Activated naive CD8-positive, alpha-beta T cell treated with anti-CD3 and anti-CD28 coated beads, Interleukin-2, amount 50 U/mL, for 24 hours (primary cell): ENCODE measurements at regions not wholly inside any gene's neighbourhood (a gene's known extent, or its start where the extent isn't known, plus 50 kb on each side); places are given as distances from the start of the nearest gene placed in this dataset.
"Not testable (repeated sequence)": the region's sequence is repeated elsewhere in the genome, so short reads cannot be mapped to it uniquely, and the experiment has no call there.

ENCODE experiments used
- ATAC-seq: fragments of 150-1000 bp; cut with Tn5 transposase; one replicate; pipeline ENCODE4 v1.10.0; 2021
- DNase-seq: peaks from one replicate; pipeline ENCODE4 v3.0.0; 2021
- H3K27ac Mint-ChIP-seq: one replicate; pipeline ENCODE4 v1.8.0; 2021; ENCODE audit warnings: mild to moderate bottlenecking, mixed read lengths
- H3K27me3 Mint-ChIP-seq: one replicate; pipeline ENCODE4 v1.8.0; 2021; ENCODE audit warnings: mixed read lengths
- H3K36me3 Mint-ChIP-seq: one replicate; pipeline ENCODE4 v1.8.0; 2021; ENCODE audit warnings: low read depth, mixed read lengths
- H3K4me1 Mint-ChIP-seq: one replicate; pipeline ENCODE4 v1.8.0; 2021; ENCODE audit warnings: mixed read lengths
- H3K4me3 Mint-ChIP-seq: one replicate; pipeline ENCODE4 v1.8.0; 2021; ENCODE audit warnings: mild to moderate bottlenecking, moderate library complexity, mixed read lengths
- H3K9me3 Mint-ChIP-seq: one replicate; pipeline ENCODE4 v1.8.0; 2021; ENCODE audit warnings: mixed read lengths

DNA sequence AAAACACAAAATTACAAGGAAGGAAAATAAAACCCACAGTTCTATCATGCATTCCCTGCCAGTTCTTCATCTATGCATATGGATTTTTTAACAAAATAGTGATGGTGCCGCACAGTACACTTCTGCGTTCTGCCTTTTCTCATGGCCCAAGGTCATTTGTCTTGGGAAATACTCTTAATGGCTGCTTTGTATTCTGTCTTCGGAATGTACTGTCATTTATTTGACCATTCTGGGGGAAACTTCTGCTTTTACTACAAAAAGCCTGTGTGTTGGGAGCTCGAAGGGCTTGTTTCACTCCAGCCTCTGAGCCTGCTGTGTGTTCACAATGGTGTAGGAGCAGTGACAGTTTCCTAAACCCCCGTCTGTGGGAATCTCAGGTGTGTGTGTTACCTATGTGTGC lies 82.8 kb upstream of the SEC14L1 start:
- H3K36me3 Mint-ChIP-seq: no peaks in the 10 kb centered on the region
- no peak overlapping the region for H3K4me3 Mint-ChIP-seq
- H3K9me3 Mint-ChIP-seq: no peaks in the 10 kb centered on the region
- no peak overlapping the region for H3K27ac Mint-ChIP-seq
- H3K4me1 Mint-ChIP-seq: no peaks in the 10 kb centered on the region
- H3K27me3 Mint-ChIP-seq: peaks cover 7% of the 10 kb centered on the region
- ATAC-seq (no peak), DNase-seq (no peak)

DNA sequence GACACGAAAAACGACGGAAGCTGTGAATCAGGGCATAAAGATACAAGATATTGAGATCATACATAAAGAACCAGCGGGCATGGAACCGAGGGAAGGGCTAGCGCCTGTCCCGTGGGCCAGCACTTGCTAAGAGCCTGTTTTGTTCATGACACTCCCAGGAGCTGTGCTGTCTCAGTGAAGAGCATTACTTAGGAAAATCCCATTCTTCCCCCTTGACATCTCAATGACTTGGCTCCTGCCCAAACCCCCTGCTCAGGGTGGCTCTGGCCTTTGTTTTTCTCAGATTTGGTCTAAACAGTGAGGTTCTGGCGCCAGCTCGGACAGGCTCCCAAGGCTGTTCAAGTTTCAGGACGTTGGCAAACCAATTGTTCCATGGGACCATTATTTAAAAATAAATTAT lies 79.1 kb upstream of the SEC14L1 start:
- Mint-ChIP-seq H3K4me1 (no peaks in the 10 kb centered on the region), H3K9me3 (no peaks in the 10 kb centered on the region), H3K4me3 (no peak overlapping the region), H3K36me3 (no peaks in the 10 kb centered on the region), H3K27me3 (peaks cover 2% of the 10 kb centered on the region), H3K27ac (no peak overlapping the region)
- ATAC-seq: no peak
- no peak for DNase-seq

DNA sequence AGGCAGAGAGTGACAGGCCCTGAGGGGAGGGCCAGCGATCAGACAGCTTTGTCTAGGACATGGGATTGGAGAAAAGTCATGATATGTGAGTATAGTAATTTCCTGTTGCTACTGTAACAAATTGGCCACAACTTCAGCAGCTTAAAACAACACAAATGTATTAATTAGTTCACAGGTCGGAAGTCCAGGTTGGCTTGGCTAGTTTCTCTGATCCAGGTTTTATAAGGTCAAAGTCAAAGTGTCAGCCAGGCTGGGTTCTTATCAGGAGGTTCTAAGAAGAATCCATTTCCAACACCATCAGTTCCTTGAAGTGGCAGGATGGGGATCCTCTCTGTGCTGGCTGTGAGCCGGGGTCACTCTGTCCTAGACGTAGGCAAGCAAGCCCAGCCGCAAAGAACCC lies 76.2 kb upstream of the SEC14L1 start:
- Mint-ChIP-seq H3K4me1 (no peaks in the 10 kb centered on the region), H3K9me3 (no peaks in the 10 kb centered on the region), H3K36me3 (no peaks in the 10 kb centered on the region), H3K27me3 (peaks cover 14% of the 10 kb centered on the region), H3K4me3 (no peak overlapping the region), H3K27ac (no peak overlapping the region)
- ATAC-seq: no peak
- no peak for DNase-seq

- ATAC-seq: no peak
- no peak for DNase-seq
Measured at GRCh38 chr17:77066165-77066564, 74.6 kb upstream of the SEC14L1 start.

GRCh38 chr17:77066726-77067409 lies 73.9 kb upstream of the SEC14L1 start:
- not testable (repeated sequence) for H3K27ac Mint-ChIP-seq, H3K36me3 Mint-ChIP-seq, H3K4me1 Mint-ChIP-seq, H3K9me3 Mint-ChIP-seq, H3K4me3 Mint-ChIP-seq
- H3K27me3 Mint-ChIP-seq: peaks cover 18% of the 10 kb centered on the region
- peak; percentile 65 for ATAC-seq
- DNase-seq: peak; percentile 49

More at GRCh38 chr17:77066165-77066564, 74.6 kb upstream of the SEC14L1 start:
- Mint-ChIP-seq H3K4me1 (no peaks in the 10 kb centered on the region), H3K27me3 (peaks cover 18% of the 10 kb centered on the region), H3K27ac (no peak overlapping the region), H3K9me3 (no peaks in the 10 kb centered on the region), H3K4me3 (no peak overlapping the region), H3K36me3 (no peaks in the 10 kb centered on the region)

- Mint-ChIP-seq H3K36me3 (no peaks in the 10 kb centered on the region), H3K9me3 (no peaks in the 10 kb centered on the region), H3K4me3 (no peak overlapping the region), H3K27ac (no peak overlapping the region), H3K4me1 (no peaks in the 10 kb centered on the region), H3K27me3 (peaks cover 30% of the 10 kb centered on the region)
- DNase-seq (no peak), ATAC-seq (no peak)
Measured at GRCh38 chr17:77068915-77069314, 71.9 kb upstream of the SEC14L1 start.

DNA sequence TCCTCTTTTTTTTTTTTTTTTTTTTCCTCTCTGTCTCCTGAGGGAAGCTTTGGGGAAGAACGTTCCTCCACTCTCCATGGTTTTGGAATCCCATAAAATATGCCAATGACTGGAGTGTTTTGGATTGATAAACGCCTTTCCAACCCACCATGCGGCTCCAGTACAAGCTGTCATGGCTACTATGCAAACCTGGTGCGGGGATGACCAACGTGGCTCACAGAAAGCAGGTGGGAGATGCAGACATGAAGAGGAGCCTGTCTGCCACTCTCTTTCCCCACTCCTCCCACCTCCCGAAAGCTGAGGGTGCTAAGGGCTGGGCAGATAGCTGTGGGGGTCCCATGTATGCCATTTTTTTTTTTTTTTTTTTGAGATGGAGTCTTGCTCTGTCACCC lies 69.9 kb upstream of the SEC14L1 start:
- ATAC-seq (no peak), DNase-seq (no peak)
- H3K4me3 Mint-ChIP-seq: no peak overlapping the region
- H3K9me3 Mint-ChIP-seq: no peaks in the 10 kb centered on the region
- H3K27me3 Mint-ChIP-seq: peaks cover 38% of the 10 kb centered on the region
- H3K27ac Mint-ChIP-seq: no peak overlapping the region
- H3K36me3 Mint-ChIP-seq: no peaks in the 10 kb centered on the region
- no peaks in the 10 kb centered on the region for H3K4me1 Mint-ChIP-seq

DNA sequence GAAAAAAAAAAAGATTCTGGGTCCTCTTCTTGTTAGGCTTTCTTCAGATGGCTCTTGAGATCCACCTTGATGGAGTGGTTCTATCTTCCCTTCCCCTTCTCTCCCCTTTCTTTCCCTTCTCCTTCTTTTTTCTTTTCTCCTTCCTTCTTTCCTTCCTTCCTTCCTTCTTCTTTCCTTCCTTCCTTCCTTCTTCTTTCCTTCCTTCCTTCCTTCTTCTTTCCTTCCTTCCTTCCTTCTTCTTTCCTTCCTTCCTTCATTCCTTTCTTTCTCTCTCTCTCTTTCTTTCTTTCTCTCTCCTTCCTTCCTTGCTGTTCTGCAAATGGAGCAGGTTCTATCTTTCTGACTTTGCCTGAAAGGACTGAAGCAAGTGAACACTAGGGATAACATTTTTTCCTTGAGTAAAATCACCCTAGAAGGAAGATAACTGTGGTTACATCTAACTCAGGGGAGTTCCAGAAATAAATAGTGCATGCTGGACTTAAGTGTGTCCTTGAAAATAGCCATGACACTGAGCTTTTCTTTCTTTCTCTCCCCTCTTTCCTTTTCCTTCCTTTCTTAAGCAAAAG lies 68.8 kb upstream of the SEC14L1 start:
- DNase-seq (no peak), ATAC-seq (no peak)
- Mint-ChIP-seq H3K4me1 (no peaks in the 10 kb centered on the region), H3K27me3 (peaks cover 33% of the 10 kb centered on the region), H3K27ac (no peak overlapping the region), H3K36me3 (no peaks in the 10 kb centered on the region), H3K4me3 (no peak overlapping the region), H3K9me3 (no peaks in the 10 kb centered on the region)

- no peaks in the 10 kb centered on the region for H3K36me3 Mint-ChIP-seq
- H3K9me3 Mint-ChIP-seq: no peaks in the 10 kb centered on the region
- no peaks in the 10 kb centered on the region for H3K4me1 Mint-ChIP-seq
- no peak for ATAC-seq
- no peak overlapping the region for H3K4me3 Mint-ChIP-seq
- no peak overlapping the region for H3K27ac Mint-ChIP-seq
- peaks cover 27% of the 10 kb centered on the region for H3K27me3 Mint-ChIP-seq
- DNase-seq: no peak
Measured at GRCh38 chr17:77072670-77073069, 68.1 kb upstream of the SEC14L1 start.

- no peak overlapping the region for H3K27ac Mint-ChIP-seq
- H3K36me3 Mint-ChIP-seq: no peaks in the 10 kb centered on the region
- H3K27me3 Mint-ChIP-seq: peaks cover 29% of the 10 kb centered on the region
- H3K9me3 Mint-ChIP-seq: no peaks in the 10 kb centered on the region
- DNase-seq: no peak
- no peak overlapping the region for H3K4me3 Mint-ChIP-seq
- ATAC-seq: no peak
- H3K4me1 Mint-ChIP-seq: no peaks in the 10 kb centered on the region
Measured at GRCh38 chr17:77074681-77075080, 66.1 kb upstream of the SEC14L1 start.

DNA sequence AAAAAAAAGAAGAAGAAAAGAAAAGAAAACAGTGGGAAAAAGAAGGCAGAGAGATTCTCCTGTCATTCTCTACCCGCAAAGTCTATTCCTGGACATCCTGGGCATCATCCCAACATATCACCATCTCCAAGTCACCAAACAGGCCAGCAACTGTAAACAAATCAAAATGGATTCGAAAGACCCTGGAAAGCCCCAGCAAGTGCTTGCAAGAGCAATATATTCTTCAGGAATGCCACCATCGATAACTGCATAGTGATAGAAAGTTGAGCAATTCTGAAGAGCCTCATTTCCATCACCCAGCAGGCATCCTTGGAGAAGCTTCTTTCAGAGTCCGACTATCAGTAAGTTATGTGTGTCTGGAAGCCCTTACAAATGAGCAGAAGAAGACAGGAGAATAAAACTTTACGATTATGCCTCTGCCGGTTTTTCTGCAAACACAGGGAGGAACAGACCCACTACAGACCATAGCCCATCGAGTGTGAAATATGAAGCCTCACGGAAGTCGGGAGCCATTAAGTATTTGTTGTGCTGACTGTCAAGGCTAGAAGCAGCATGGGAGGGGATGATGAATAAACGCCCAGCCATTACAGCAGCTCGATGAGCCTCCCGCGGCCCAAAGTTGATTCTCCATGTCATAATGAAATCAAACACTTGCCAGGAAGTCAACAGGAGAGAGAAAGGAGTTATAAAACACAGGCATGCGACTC lies 64.5 kb upstream of the SEC14L1 start:
- H3K36me3 Mint-ChIP-seq: no peaks in the 10 kb centered on the region
- no peak for DNase-seq

DNA sequence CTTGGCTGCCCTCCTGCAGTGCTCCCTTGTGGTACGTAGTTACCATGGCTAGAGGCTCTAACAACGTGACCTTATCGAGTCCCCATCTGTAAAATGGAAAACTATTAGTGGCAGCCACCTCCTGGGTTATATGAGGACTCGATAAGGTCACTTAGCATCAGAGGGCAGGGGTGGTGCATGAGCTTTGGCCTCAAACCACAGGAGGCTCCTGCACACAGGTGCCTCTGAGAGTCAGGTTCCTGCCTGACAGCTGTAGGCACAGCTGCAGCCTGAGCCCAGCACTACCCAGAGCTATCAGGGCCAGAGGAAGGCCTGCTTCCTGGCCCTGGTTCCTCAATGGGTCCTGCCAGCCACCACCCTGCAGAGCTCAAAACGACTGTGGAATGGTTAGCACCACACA lies 57.2 kb upstream of the SEC14L1 start:
- Mint-ChIP-seq H3K4me3 (no peak overlapping the region), H3K9me3 (no peaks in the 10 kb centered on the region), H3K4me1 (peaks cover 13% of the 10 kb centered on the region), H3K27me3 (peaks cover 4% of the 10 kb centered on the region), H3K36me3 (peaks cover under 1% of the 10 kb centered on the region), H3K27ac (no peak overlapping the region)
- no peak for ATAC-seq
- no peak for DNase-seq

More for the DNA sequence above, 64.5 kb upstream of the SEC14L1 start:
- Mint-ChIP-seq H3K9me3 (no peaks in the 10 kb centered on the region), H3K4me1 (no peaks in the 10 kb centered on the region), H3K27me3 (peaks cover 26% of the 10 kb centered on the region), H3K27ac (no peak overlapping the region), H3K4me3 (no peak overlapping the region)
- no peak for ATAC-seq

DNA sequence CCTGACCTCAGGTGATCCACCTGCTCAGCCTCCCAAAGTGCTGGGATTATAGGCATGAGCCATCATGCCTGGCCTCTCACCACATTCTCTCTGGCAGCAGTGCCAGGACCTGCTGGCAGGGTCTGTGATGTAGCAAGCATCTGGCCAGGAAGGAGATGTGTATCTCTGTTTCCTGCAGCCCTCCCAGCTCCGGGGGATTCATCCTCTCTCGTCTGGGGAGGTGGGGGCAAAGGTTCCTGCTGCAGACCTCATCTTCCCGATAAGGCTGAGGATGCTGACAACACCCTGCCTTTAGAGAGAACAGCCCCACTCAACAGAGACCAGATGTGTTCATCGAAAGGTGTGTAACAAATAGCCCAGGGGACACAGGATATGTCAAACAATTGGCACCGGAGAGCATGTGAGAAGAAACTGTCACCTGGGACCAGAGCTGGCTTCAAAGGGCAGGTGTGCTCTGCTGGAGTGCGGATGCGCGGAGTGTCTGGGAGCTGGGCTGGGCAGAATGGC lies 54.8 kb upstream of the SEC14L1 start:
- H3K4me3 Mint-ChIP-seq: no peak overlapping the region
- no peak for ATAC-seq

GRCh38 chr17:77086433-77087010 lies 54.2 kb upstream of the SEC14L1 start:
- Mint-ChIP-seq H3K4me1 (peaks cover 37% of the 10 kb centered on the region), H3K4me3 (no peak overlapping the region), H3K27me3 (peaks cover 3% of the 10 kb centered on the region), H3K9me3 (no peaks in the 10 kb centered on the region), H3K27ac (no peak overlapping the region), H3K36me3 (peaks cover 27% of the 10 kb centered on the region)
- DNase-seq: peak; percentile 92
- peak; percentile 25 for ATAC-seq

More for the DNA sequence above, 54.8 kb upstream of the SEC14L1 start:
- no peak overlapping the region for H3K27ac Mint-ChIP-seq
- peaks cover 32% of the 10 kb centered on the region for H3K4me1 Mint-ChIP-seq
- peaks cover 3% of the 10 kb centered on the region for H3K27me3 Mint-ChIP-seq
- H3K9me3 Mint-ChIP-seq: no peaks in the 10 kb centered on the region
- no peak for DNase-seq
- H3K36me3 Mint-ChIP-seq: peaks cover 23% of the 10 kb centered on the region
